ENCODE measurements at regions not wholly inside any gene's neighbourhood (a gene's known extent, or its start where the extent isn't known, plus 50 kb on each side); places are given as distances from the start of the nearest gene placed in this dataset.

GRCh38 chr18:40860189-40860588, 1094.8 kb upstream of the PIK3C3 start:
- Histone ChIP-seq H3K27ac (ENCODE audit: low read depth, low read length) (no peak overlapping the region), H3K9ac (ENCODE audit: low read length) (no peak overlapping the region), H3K4me3 (ENCODE audit: insufficient read depth, low read depth, low read length) (no peak overlapping the region), H3K4me2 (ENCODE audit: low read length) (no peak overlapping the region), H4K20me1 (ENCODE audit: insufficient read depth, low read length) (no peaks in the 10 kb centered on the region), H3K79me2 (ENCODE audit: insufficient read depth, low read length) (no peaks in the 10 kb centered on the region), H3K36me3 (ENCODE audit: insufficient read depth, low read length) (no peaks in the 10 kb centered on the region), H3K9me3 (ENCODE audit: insufficient read depth, low read depth, low read length) (no peaks in the 10 kb centered on the region), H3K4me1 (ENCODE audit: insufficient read depth, low read length) (no peaks in the 10 kb centered on the region), H3K27me3 (ENCODE audit: insufficient read depth, low read length) (no peaks in the 10 kb centered on the region), H2AFZ (ENCODE audit: low read depth, low read length) (no peak overlapping the region)
- no peak for DNase-seq (ENCODE audit: low read depth)
- H3K27me3 Mint-ChIP-seq (ENCODE audit: low read depth, unreplicated experiment), result no peaks in the 10 kb centered on the region
- H3K27ac Mint-ChIP-seq (ENCODE audit: unreplicated experiment), result no peak overlapping the region
- no peaks in the 10 kb centered on the region for H3K4me1 Mint-ChIP-seq (ENCODE audit: low read depth, unreplicated experiment)
- no peak for FAIRE-seq
- H3K36me3 Mint-ChIP-seq (ENCODE audit: low read depth, unreplicated experiment), result no peaks in the 10 kb centered on the region
- H3K4me3 Mint-ChIP-seq (ENCODE audit: unreplicated experiment), result no peak overlapping the region
- peaks cover 2% of the 10 kb centered on the region for H3K9me3 Mint-ChIP-seq (ENCODE audit: unreplicated experiment)
- TF ChIP-seq EZH2 (IDR thresholded peaks at IDR 0.05; ENCODE audit: insufficient read depth, low read length), result no peak
- no peak for TF ChIP-seq CTCF (IDR thresholded peaks at IDR 0.05; ENCODE audit: insufficient read depth, low read depth, low read length)

- no peak overlapping the region for H3K27ac Mint-ChIP-seq (ENCODE audit: unreplicated experiment)
- Histone ChIP-seq H3K27me3 (ENCODE audit: insufficient read depth, low read length) (no peaks in the 10 kb centered on the region), H3K36me3 (ENCODE audit: insufficient read depth, low read length) (no peaks in the 10 kb centered on the region), H3K9ac (ENCODE audit: low read length) (no peak overlapping the region), H3K9me3 (ENCODE audit: insufficient read depth, low read depth, low read length) (no peaks in the 10 kb centered on the region), H3K4me2 (ENCODE audit: low read length) (no peak overlapping the region), H2AFZ (ENCODE audit: low read depth, low read length) (no peak overlapping the region), H3K4me1 (ENCODE audit: insufficient read depth, low read length) (peaks cover 6% of the 10 kb centered on the region), H3K4me3 (ENCODE audit: insufficient read depth, low read depth, low read length) (no peak overlapping the region), H3K79me2 (ENCODE audit: insufficient read depth, low read length) (no peaks in the 10 kb centered on the region), H4K20me1 (ENCODE audit: insufficient read depth, low read length) (no peaks in the 10 kb centered on the region), H3K27ac (ENCODE audit: low read depth, low read length) (no peak overlapping the region)
- H3K9me3 Mint-ChIP-seq (ENCODE audit: unreplicated experiment), result peaks cover 2% of the 10 kb centered on the region
- no peaks in the 10 kb centered on the region for H3K4me1 Mint-ChIP-seq (ENCODE audit: low read depth, unreplicated experiment)
- no peak overlapping the region for H3K4me3 Mint-ChIP-seq (ENCODE audit: unreplicated experiment)
- no peaks in the 10 kb centered on the region for H3K27me3 Mint-ChIP-seq (ENCODE audit: low read depth, unreplicated experiment)
- no peaks in the 10 kb centered on the region for H3K36me3 Mint-ChIP-seq (ENCODE audit: low read depth, unreplicated experiment)
- TF ChIP-seq EZH2 (IDR thresholded peaks at IDR 0.05; ENCODE audit: insufficient read depth, low read length) (no peak), CTCF (IDR thresholded peaks at IDR 0.05; ENCODE audit: insufficient read depth, low read depth, low read length) (no peak)
- DNase-seq (ENCODE audit: low read depth), result no peak
- FAIRE-seq, result no peak
Measured at GRCh38 chr18:40855661-40856060, 1099.4 kb upstream of the PIK3C3 start.

DNA sequence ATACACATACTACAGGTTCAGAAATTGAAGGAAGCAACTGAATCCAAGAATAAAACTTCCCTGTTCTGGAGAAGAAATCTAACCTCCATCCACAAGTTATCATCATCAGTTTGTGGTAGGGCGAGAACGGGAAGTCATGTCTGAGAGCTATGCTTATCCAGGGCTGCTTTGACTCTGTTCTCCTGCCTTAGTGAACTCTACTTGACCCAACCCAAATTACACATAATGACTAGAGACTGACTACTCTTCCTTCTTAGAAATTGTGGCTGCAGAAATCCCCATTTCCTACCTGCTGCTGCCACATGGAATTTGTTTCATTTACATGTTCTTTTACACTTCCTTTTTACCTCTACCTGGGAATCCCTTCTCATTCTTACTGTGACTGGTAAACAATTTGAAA, 1102.6 kb upstream of the PIK3C3 start:
- Histone ChIP-seq H3K4me1 (ENCODE audit: insufficient read depth, low read length) (peaks cover 6% of the 10 kb centered on the region), H3K27me3 (ENCODE audit: insufficient read depth, low read length) (no peaks in the 10 kb centered on the region), H3K9me3 (ENCODE audit: insufficient read depth, low read depth, low read length) (no peaks in the 10 kb centered on the region), H3K36me3 (ENCODE audit: insufficient read depth, low read length) (no peaks in the 10 kb centered on the region), H3K9ac (ENCODE audit: low read length) (no peak overlapping the region), H3K4me3 (ENCODE audit: insufficient read depth, low read depth, low read length) (no peak overlapping the region), H2AFZ (ENCODE audit: low read depth, low read length) (no peak overlapping the region), H3K79me2 (ENCODE audit: insufficient read depth, low read length) (no peaks in the 10 kb centered on the region), H4K20me1 (ENCODE audit: insufficient read depth, low read length) (no peaks in the 10 kb centered on the region), H3K27ac (ENCODE audit: low read depth, low read length) (no peak overlapping the region), H3K4me2 (ENCODE audit: low read length) (no peak overlapping the region)
- DNase-seq (ENCODE audit: low read depth) (peak; percentile 65), FAIRE-seq (peak; percentile 20)
- H3K27ac Mint-ChIP-seq (ENCODE audit: unreplicated experiment), result no peak overlapping the region
- H3K4me3 Mint-ChIP-seq (ENCODE audit: unreplicated experiment), result no peak overlapping the region
- no peaks in the 10 kb centered on the region for H3K27me3 Mint-ChIP-seq (ENCODE audit: low read depth, unreplicated experiment)
- no peaks in the 10 kb centered on the region for H3K4me1 Mint-ChIP-seq (ENCODE audit: low read depth, unreplicated experiment)
- H3K9me3 Mint-ChIP-seq (ENCODE audit: unreplicated experiment), result no peaks in the 10 kb centered on the region
- H3K36me3 Mint-ChIP-seq (ENCODE audit: low read depth, unreplicated experiment), result no peaks in the 10 kb centered on the region
- TF ChIP-seq EZH2 (IDR thresholded peaks at IDR 0.05; ENCODE audit: insufficient read depth, low read length) (no peak), CTCF (IDR thresholded peaks at IDR 0.05; ENCODE audit: insufficient read depth, low read depth, low read length) (no peak)
